ENCODE measurements at regions not wholly inside any gene's neighbourhood (a gene's known extent, or its start where the extent isn't known, plus 50 kb on each side); places are given as distances from the start of the nearest gene placed in this dataset.

GRCh38 chrX:46165866-46166265, 379.4 kb downstream of the ZNF674 start:
- POLR2A ChIA-PET (ENCODE audit: unreplicated experiment), result no interaction called here
- intact Hi-C loops (cut with micrococcal nuclease), result no loop called here
- dilution Hi-C loops (cut with HindIII; ENCODE audit: low sequenced_read_pairs, unreplicated experiment), result no loop called here
- Histone ChIP-seq H2BK20ac (ENCODE audit: low read depth, low read length) (no peak overlapping the region), H2AFZ (replicated peaks; ENCODE audit: low read length, poor library complexity) (no peak overlapping the region), H4K8ac (ENCODE audit: low read depth in 2 of 2, low read length in 2 of 2) (no peak overlapping the region), H3K4me3 (ENCODE audit: insufficient read depth, low read depth, low read length) (no peak overlapping the region), H2AK9ac (replicated peaks; ENCODE audit: low read depth, low read length, poor library complexity) (no peak overlapping the region), H3K9me1 (ENCODE audit: insufficient read depth, low read length) (no peaks in the 10 kb centered on the region), H2AK5ac (ENCODE audit: low read depth, low read length) (no peak overlapping the region), H2BK120ac (ENCODE audit: low read depth, low read length) (no peak overlapping the region), H3K79me1 (ENCODE audit: low read depth in 1 of 2, low read length in 2 of 2) (no peaks in the 10 kb centered on the region), H4K91ac (ENCODE audit: insufficient read depth, low read depth, low read length) (no peak overlapping the region), H3K18ac (ENCODE audit: low read depth, low read length) (no peak overlapping the region), H3K9me3 (ENCODE audit: control insufficient read depth, insufficient read depth, low read length) (no peaks in the 10 kb centered on the region), H2BK5ac (ENCODE audit: low read depth, low read length, poor library complexity, severe bottlenecking) (no peak overlapping the region), H4K5ac (ENCODE audit: low read depth, low read length) (no peak overlapping the region), H3K4me2 (ENCODE audit: low read depth, low read length) (no peak overlapping the region), H3K14ac (replicated peaks; ENCODE audit: low read depth, low read length) (no peak overlapping the region), H3K4me1 (ENCODE audit: control insufficient read depth, insufficient read depth, low read length) (no peaks in the 10 kb centered on the region), H3K56ac (ENCODE audit: extremely low read depth, insufficient read depth, low read length) (no peak overlapping the region), H3K9ac (ENCODE audit: low read depth, low read length) (no peak overlapping the region), H3K36me3 (ENCODE audit: control insufficient read depth, insufficient read depth, low read length) (no peaks in the 10 kb centered on the region), H3K4ac (ENCODE audit: low read depth, low read length) (no peak overlapping the region), H2BK15ac (ENCODE audit: low read depth, low read length) (no peak overlapping the region), H4K20me1 (ENCODE audit: insufficient read depth, low read length) (no peaks in the 10 kb centered on the region), H3K23ac (ENCODE audit: low read depth, low read length) (no peak overlapping the region), H3K27ac (ENCODE audit: insufficient read depth, low read length) (no peak overlapping the region), H3K27me3 (ENCODE audit: control insufficient read depth, insufficient read depth, low read length) (no peaks in the 10 kb centered on the region; the same call in 1 of the 2 replicates)
- ATAC-seq (ENCODE audit: low read depth) (no peak), DNase-seq (no peak)
- in situ Hi-C loops (cut with MboI; ENCODE audit: low sequenced_read_pairs), result no loop called here
- TF ChIP-seq USF2 (IDR thresholded peaks at IDR 0.05; ENCODE audit: low read depth, low read length) (no peak), POLR2A (IDR thresholded peaks at IDR 0.05; ENCODE audit: low read depth, low read length) (no peak), CHD1 (IDR thresholded peaks at IDR 0.05; ENCODE audit: low read depth, low read length) (no peak), NFE2L2 (IDR thresholded peaks at IDR 0.05; ENCODE audit: low read depth, low read length) (no peak), MAZ (IDR thresholded peaks at IDR 0.05; ENCODE audit: borderline replicate concordance, low read depth, low read length) (no peak), CTCF (conservative IDR thresholded peaks at IDR 0.05; ENCODE audit: low read depth, low read length) (no peak), MAFK (IDR thresholded peaks at IDR 0.05; ENCODE audit: low read depth, low read length) (no peak), ELK1 (IDR thresholded peaks at IDR 0.05; ENCODE audit: borderline replicate concordance, low read depth, low read length) (no peak), RFX5 (IDR thresholded peaks at IDR 0.05; ENCODE audit: low read depth, low read length) (no peak), RCOR1 (IDR thresholded peaks at IDR 0.05; ENCODE audit: insufficient replicate concordance, low read length) (no peak), FOS (IDR thresholded peaks at IDR 0.05; ENCODE audit: low read depth, low read length) (no peak), BHLHE40 (IDR thresholded peaks at IDR 0.05; ENCODE audit: low read depth, low read length) (no peak), RAD21 (IDR thresholded peaks at IDR 0.05; ENCODE audit: low read length) (no peak), CEBPB (IDR thresholded peaks at IDR 0.05; ENCODE audit: low read depth, low read length) (no peak), MXI1 (IDR thresholded peaks at IDR 0.05; ENCODE audit: borderline replicate concordance, low read depth, low read length) (no peak)
- CTCF ChIA-PET, result no interaction called here
- no TSS peak for BruUV-seq (replicated peaks)
- WGBS, 2 experiments (ENCODE audit: extremely low coverage in 2 of 2, insufficient read length in 1 of 2), result no CpG with 5 or more reads among the region's 3 CpGs

Measured in IMR-90 (cell line).